ES-I3 (cell line): ENCODE measurements at regions not wholly inside any gene's neighbourhood (a gene's known extent, or its start where the extent isn't known, plus 50 kb on each side); places are given as distances from the start of the nearest gene placed in this dataset.

ENCODE experiments used
- H3K36me3 ChIP-seq: 2 replicates; pipeline ENCODE4 v1.6.1; 2013; ENCODE audit warnings: mild to moderate bottlenecking, low read length, control low read depth, moderate library complexity; ENCODE audit not compliant: insufficient read depth
- H3K4me1 ChIP-seq: 2 replicates; pipeline ENCODE4 v1.6.1; 2013; ENCODE audit warnings: mild to moderate bottlenecking, control low read depth, low read length; ENCODE audit not compliant: insufficient read depth
- H3K9ac ChIP-seq: 2 replicates; pipeline ENCODE4 v1.6.1; 2013; ENCODE audit warnings: low read depth, mild to moderate bottlenecking, low read length, moderate library complexity
- H3K9me3 ChIP-seq: 2 replicates; pipeline ENCODE4 v1.6.1; 2013; ENCODE audit warnings: mild to moderate bottlenecking, low read length, moderate library complexity; ENCODE audit not compliant: control insufficient read depth, insufficient read depth

DNA sequence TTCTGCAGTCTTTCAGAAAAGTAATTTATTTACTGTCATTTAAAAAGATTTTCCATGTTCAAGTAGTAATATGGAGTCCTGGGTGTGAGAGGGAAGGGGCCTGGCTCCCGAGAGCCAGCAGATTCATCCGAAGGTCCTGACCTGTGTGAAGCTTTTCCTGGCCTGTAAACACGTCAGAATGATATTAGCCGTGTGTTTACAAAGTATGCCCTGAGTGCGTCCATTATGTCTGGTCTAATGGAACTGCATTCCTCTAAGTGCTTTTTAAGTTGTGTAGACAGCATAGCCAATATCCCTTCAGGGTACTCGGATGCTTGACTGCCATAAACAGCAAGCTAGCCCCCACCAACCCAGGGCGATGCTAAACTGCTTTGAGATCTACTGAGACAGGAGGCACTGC is 495.2 kb downstream of the AGTPBP1 start:
- no peak overlapping the region for H3K9ac ChIP-seq
- H3K9me3 ChIP-seq = no peaks in the 10 kb centered on the region
- H3K36me3 ChIP-seq = no peaks in the 10 kb centered on the region
- no peaks in the 10 kb centered on the region for H3K4me1 ChIP-seq

DNA sequence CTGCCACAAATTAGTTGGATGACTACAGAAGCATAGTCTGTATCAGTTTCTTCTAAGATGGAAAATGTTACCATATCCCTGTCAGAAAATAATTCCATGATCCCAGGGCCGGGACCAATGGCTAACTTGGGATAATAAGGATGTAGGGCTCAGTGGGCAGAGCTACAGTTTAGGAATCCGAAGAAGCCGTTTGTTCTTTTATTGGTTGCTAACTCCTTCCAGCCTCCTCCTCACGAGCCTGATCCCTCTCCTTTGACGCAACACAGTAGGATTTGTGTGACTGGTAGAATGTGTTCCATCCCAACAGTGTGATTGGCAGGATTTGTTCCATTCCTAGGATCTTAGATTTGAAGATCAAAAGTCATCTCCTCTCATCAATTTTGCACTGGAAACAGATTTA is 496.9 kb downstream of the AGTPBP1 start:
- H3K36me3 ChIP-seq = no peaks in the 10 kb centered on the region
- H3K4me1 ChIP-seq = no peaks in the 10 kb centered on the region
- no peaks in the 10 kb centered on the region for H3K9me3 ChIP-seq
- H3K9ac ChIP-seq = no peak overlapping the region

DNA sequence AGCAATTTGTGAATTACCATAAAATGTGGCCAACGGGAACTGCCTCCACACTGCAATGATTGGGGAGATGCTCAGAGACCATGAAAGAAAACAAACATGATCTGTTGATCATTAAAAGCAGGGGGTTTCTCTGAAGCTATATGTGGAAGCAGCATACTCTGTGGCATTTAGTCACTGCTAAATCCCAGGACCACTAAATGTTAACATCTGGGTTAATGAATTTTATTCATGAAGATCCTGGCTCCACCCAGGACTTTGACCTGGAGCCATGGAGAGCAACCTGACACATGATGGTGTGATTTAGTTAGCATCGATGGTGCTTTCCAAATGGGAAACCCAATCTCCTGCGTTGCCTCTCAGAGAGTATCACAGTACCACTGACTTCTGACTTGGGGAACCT is 497.8 kb downstream of the AGTPBP1 start:
- Histone ChIP-seq H3K9me3 (no peaks in the 10 kb centered on the region), H3K36me3 (no peaks in the 10 kb centered on the region), H3K9ac (no peak overlapping the region), H3K4me1 (no peaks in the 10 kb centered on the region)

DNA sequence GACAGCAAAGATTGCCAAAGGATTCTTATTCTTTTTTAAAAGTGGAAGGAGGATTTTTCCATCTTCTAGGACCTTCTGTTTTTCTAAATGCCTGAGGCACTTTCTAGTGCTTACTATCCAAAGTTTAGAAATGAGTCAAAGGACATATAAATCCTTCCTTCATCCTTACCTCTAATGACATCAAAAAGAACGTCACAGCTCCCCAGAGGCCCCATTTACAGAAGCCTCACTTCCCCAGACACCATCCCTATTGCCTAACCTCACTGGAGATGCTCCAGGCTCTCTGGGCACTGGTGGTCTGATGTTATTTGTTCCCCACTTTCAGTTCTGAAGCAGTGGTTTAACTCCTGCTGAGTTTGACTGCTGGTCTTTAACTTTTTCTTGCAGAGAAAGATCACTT is 504.3 kb downstream of the AGTPBP1 start:
- no peaks in the 10 kb centered on the region for H3K9me3 ChIP-seq
- no peaks in the 10 kb centered on the region for H3K36me3 ChIP-seq
- no peaks in the 10 kb centered on the region for H3K4me1 ChIP-seq
- no peak overlapping the region for H3K9ac ChIP-seq

DNA sequence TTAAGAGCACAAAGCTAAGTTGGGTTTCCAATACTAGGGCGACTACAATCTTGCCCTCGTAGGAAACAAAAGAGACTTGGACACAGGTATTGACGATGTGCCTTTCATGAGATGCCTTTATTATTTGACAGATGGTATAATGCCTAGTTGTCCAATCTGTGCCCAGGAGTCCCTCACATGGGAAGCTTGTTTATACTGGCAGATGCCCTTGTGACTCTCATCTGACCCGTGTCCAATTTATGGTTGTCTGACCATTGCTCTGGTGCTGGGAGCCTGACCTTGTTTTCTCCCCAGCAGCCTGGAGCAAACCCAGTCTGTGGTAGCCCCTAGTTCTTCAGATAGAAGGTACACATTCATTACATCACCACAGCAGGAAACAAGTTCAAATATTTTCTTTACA is 511.7 kb downstream of the AGTPBP1 start:
- no peaks in the 10 kb centered on the region for H3K9me3 ChIP-seq
- H3K36me3 ChIP-seq = no peaks in the 10 kb centered on the region
- no peak overlapping the region for H3K9ac ChIP-seq
- no peaks in the 10 kb centered on the region for H3K4me1 ChIP-seq

DNA sequence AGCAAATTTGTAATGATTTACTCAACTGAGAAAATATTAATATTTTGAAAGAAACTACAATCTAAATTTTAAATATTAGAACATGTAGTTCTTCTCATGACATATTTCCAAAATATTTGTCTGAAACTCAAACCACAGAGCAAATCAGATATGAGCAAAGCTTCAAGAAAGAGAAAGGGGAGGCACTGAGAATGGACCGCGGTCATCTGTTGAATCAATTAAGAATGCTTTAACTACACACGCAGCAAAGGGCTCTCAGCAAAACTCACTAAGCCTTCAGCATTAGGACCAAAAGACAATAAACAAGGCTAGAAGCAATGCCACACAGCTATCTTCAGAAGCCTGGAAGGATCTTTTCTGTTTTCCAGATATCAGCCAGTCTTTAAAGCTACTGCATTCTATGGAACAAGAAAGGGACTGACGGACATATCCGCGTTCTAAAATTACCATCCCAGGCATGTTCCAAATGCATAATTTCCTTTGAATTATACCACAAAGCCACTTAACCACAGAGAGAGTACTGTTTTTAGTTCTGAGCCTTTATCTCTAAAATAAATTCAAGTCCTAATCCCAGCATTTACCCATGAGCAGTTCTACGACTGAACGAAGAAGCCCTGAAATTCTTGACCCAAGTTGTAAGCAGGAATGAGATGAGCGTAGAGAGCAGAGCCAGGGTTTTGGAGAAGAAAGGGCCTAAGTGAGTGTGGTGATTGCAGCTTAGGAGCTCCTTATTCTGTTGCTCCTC is 513.5 kb downstream of the AGTPBP1 start:
- Histone ChIP-seq H3K36me3 (no peaks in the 10 kb centered on the region), H3K9me3 (no peaks in the 10 kb centered on the region), H3K4me1 (no peaks in the 10 kb centered on the region), H3K9ac (no peak overlapping the region)

DNA sequence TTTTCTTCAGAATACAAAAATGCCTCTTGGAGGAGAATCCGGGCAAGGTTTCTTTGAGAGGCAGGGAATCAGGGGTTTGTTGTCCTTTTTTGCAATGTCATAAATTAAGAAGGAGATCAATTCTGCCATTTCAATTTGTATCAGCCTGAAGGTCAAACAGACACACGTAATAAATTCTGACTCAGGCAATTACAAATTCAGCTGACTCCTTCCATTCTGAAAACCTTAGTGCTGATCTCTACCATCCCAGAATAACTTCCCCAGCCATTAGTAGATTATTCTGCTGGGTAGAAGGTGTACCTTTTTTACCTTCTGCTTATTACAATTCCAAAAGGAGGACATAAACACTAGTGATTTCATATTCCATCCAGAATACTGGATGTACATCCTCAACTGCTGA is 516.6 kb downstream of the AGTPBP1 start:
- Histone ChIP-seq H3K9me3 (no peaks in the 10 kb centered on the region), H3K36me3 (no peaks in the 10 kb centered on the region), H3K9ac (no peak overlapping the region), H3K4me1 (no peaks in the 10 kb centered on the region)

DNA sequence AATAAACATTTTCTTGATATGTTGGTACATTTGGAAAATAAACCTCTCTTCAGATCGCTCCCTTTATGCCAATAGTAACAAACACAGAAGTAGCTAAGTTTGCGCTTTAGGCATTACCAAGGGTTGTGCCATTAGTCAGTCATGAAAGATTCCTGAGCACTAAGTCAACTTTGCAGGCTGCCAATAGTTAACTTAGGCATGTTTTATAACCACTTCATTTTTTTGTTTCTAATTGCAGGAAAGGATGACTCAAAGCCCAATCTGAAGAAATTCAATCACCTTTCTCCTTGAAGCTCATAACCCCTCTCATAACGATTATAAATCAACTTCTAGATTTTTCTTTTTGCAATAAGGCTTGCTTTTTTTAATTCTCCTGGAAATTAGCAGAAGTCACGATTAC is 517.0 kb downstream of the AGTPBP1 start:
- Histone ChIP-seq H3K36me3 (no peaks in the 10 kb centered on the region), H3K9me3 (no peaks in the 10 kb centered on the region), H3K4me1 (no peaks in the 10 kb centered on the region), H3K9ac (no peak overlapping the region)

DNA sequence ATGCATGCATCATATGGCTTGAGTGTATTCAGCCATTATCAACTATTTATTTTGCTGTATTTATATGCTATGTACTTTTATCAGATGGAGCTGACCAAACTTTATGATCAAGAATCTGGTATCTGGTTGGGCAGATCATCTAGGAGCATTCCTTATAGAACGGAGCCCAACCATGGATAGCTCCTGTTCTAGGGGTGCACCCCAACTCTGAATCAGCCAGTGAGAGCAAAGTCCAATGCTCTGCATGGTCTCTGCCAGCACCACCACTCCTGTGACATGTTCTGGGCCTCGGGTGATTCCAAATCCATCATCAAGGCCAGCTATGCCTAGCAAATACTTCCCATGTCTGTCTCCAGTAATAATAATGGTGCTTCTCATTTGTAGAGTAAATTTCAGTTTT is 517.5 kb downstream of the AGTPBP1 start:
- Histone ChIP-seq H3K4me1 (no peaks in the 10 kb centered on the region), H3K9me3 (no peaks in the 10 kb centered on the region), H3K9ac (no peak overlapping the region), H3K36me3 (no peaks in the 10 kb centered on the region)

DNA sequence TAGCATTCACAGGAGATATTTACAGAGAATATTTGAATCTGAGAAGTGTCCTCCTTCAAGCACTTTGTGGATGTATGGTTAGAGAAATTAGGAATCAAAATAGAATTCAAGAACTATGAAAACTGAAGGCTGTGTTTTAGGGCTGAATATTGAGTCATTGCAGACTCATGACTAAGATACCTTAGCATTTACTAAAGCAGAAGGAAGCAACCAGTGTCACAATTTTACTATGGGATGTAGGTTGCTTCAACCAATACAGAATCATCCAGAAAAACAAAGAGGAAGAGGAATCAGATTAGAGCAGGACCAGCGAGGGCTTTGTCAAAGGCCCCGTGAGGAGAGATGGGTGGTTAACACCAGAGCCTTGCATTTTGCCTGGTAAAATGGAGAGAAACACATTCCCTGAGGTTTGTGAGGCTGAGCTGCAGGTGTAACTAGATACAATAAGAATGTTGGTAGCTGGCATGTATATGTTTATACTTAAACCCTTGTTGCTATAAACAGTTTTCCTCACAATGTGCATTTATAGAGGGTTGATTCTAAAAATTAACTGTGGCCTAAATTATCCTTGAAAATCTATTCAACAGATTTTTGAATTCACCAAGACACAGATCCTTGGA is 518.1 kb downstream of the AGTPBP1 start:
- H3K4me1 ChIP-seq = no peaks in the 10 kb centered on the region
- H3K36me3 ChIP-seq = no peaks in the 10 kb centered on the region

DNA sequence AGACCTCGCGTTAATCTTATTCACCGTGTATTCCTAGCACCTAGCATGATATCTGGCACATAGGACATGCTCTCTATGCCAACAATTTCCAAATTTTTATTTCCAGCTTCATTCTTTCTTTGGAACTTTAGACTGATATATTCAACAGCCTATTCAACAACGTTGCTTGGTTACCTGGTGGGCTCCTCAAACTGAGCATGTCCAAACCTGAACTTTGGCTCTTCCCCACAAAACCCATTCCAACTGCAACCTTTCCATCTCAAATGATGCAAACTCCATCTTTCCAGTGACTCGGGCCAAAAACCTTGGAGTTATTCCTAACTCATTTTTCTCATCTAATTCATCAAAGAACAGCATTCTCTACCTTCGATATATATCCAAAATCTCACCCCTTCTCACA is 525.2 kb downstream of the AGTPBP1 start:
- Histone ChIP-seq H3K36me3 (no peaks in the 10 kb centered on the region), H3K4me1 (peaks cover 24% of the 10 kb centered on the region), H3K9me3 (no peaks in the 10 kb centered on the region), H3K9ac (no peak overlapping the region)

More for the DNA sequence above, 518.1 kb downstream of the AGTPBP1 start:
- Histone ChIP-seq H3K9ac (no peak overlapping the region), H3K9me3 (no peaks in the 10 kb centered on the region)

DNA sequence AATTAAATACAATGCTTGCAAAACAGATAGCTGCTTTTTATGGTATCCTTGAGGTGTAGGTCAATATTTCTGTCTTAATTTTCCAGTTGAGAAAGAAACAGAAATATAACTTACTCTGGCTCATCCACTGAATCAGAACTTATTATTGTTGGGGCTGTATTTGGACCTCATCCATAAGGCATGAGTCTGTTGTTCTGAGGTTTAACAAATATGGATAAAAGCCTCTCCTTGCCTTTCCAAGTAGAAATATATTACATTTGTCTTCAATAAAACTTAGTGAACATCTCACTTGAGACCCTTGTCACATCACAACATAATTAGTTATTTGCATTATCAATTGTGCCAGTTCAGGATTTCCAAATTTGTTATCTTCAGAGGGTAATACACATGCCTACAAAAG is 525.8 kb downstream of the AGTPBP1 start:
- Histone ChIP-seq H3K4me1 (peaks cover 24% of the 10 kb centered on the region), H3K36me3 (no peaks in the 10 kb centered on the region), H3K9me3 (no peaks in the 10 kb centered on the region), H3K9ac (no peak overlapping the region)

DNA sequence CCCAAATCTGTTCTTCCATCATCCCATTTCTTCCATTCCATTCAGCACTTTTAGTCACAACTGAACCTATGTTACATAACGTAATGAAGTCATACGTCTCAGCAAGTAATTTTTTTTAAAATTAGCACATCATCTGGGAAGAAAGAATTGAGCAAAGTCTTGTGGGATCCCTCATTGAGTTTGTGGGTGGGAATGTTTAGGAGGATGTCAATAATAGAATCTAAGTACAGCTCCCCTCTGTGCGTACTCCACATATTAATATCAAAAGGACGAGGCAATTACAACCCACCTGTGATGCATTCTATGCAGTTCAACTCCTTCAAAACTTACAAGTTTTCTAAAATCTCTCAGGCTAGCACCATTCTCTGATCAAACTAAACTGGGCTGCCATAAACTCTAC is 526.3 kb downstream of the AGTPBP1 start:
- Histone ChIP-seq H3K9ac (no peak overlapping the region), H3K36me3 (no peaks in the 10 kb centered on the region), H3K9me3 (no peaks in the 10 kb centered on the region), H3K4me1 (peaks cover 24% of the 10 kb centered on the region)

DNA sequence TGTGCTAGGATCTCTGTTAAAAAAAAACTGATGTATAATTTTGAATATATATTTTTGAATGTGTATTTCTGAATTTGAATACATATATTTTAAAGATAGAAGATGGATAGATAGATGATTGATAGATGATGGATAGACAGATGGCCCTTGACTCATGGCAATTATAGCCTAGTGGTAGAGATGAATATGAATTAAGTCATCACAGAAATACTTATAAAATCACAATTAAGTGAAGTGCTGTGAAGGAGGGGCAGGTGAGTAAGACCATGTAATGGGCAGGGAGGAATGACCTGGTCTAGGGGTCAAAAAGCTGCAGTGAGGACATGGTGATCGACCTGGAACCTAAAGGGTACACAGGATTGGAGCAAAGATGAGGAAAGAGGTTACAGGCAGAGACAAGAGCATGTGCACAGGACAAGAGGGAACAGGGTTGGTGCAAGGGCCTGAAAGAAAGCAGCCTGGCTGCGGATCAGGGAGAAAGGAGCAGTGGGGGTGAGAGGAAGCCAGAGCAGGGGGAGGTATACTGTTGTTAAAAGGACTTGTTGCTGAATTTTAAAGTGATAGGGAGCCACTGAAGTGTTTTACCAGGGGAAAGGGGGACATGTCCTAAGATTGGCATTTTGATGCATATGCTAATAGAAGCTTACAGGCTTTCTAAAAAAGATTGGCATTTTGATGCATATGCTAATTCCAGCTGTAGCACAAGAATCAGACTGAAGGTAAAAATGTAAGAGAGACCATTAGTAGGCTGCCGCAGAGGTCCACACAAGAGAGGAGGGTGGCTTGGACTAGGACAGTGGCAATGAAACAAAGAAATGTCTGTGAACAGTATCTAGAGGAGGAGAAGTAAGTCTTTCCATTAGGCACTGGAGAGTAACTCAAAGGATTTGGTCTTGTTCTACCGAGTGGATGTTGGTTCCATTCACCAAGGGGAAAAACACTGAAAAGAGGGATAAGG is 527.8 kb downstream of the AGTPBP1 start:
- Histone ChIP-seq H3K9ac (no peak overlapping the region), H3K36me3 (no peaks in the 10 kb centered on the region), H3K4me1 (peaks cover 24% of the 10 kb centered on the region), H3K9me3 (no peaks in the 10 kb centered on the region)
